OCI-LY7 (cell line): ENCODE measurements at regions not wholly inside any gene's neighbourhood (a gene's known extent, or its start where the extent isn't known, plus 50 kb on each side); places are given as distances from the start of the nearest gene placed in this dataset.
"Not testable (repeated sequence)": the region's sequence is repeated elsewhere in the genome, so short reads cannot be mapped to it uniquely, and the experiment has no call there.

Experiments used
- BruUV-seq: library from RNA; stranded (reverse); fragments of 400-500 nt; replicated peaks from 2 replicates; lab custom pipeline; 2021; lab: Mats Ljungman, UMichigan
- CTCF ChIA-PET: fragments of 300-600 bp; sonication (Branson Sonifier 250); formaldehyde crosslinking; loops from one replicate; lab custom pipeline; 2022; ENCODE audit warnings: antibody characterized with exemption; ENCODE audit not compliant: unreplicated experiment; lab: Charles Lee
- POLR2A ChIA-PET: fragments of 300-600 bp; sonication (Branson Sonifier 250); formaldehyde crosslinking; loops from one replicate; lab custom pipeline; 2022; ENCODE audit warnings: antibody characterized with exemption; lab: Charles Lee
- DNase-seq: peaks from one replicate; pipeline ENCODE4 v3.0.0-alpha.2; 2015; ENCODE audit warnings: low spot score
- H2AFZ ChIP-seq: fragments of 200-600 bp; sonication (generic), shearing (Covaris generic); 2 replicates; pipeline ENCODE4 v1.6.1; 2014; ENCODE audit warnings: mild to moderate bottlenecking, antibody characterized with exemption, low read length, moderate library complexity
- H3K27ac ChIP-seq: fragments of 200-600 bp; sonication (generic); 2 replicates; pipeline ENCODE4 v1.5.1; 2014; ENCODE audit warnings: mixed run types, low read depth, mild to moderate bottlenecking, moderate library complexity, low read length, inconsistent platforms; ENCODE audit not compliant: poor library complexity, severe bottlenecking
- H3K36me3 ChIP-seq: fragments of 200-600 bp; sonication (generic); 2 replicates; pipeline ENCODE4 v1.6.1; 2014; ENCODE audit warnings: mild to moderate bottlenecking, antibody characterized with exemption, low read length, moderate library complexity, mixed read lengths; ENCODE audit not compliant: insufficient read depth
- H3K4me1 ChIP-seq: fragments of 200-600 bp; sonication (generic); 2 replicates; pipeline ENCODE4 v1.5.1; 2014; ENCODE audit warnings: mild to moderate bottlenecking, low read length; ENCODE audit not compliant: insufficient read depth, poor library complexity, severe bottlenecking
- H3K4me2 ChIP-seq: fragments of 200-600 bp; sonication (generic); 2 replicates; pipeline ENCODE4 v1.6.1; 2014; ENCODE audit warnings: mild to moderate bottlenecking, low read length
- H3K4me3 ChIP-seq: fragments of 200-600 bp; sonication (generic); 2 replicates; pipeline ENCODE4 v1.5.1; 2014; ENCODE audit warnings: mild to moderate bottlenecking, low read depth, low read length; ENCODE audit not compliant: poor library complexity, severe bottlenecking
- H3K79me2 ChIP-seq: fragments of 200-600 bp; sonication (generic); 2 replicates; pipeline ENCODE4 v1.6.1; 2016; ENCODE audit warnings: low read depth, mild to moderate bottlenecking, low read length, moderate library complexity, mixed read lengths; ENCODE audit not compliant: insufficient read depth
- H3K9me2 ChIP-seq: fragments of 200-600 bp; sonication (generic); 2 replicates; pipeline ENCODE4 v1.6.1; 2016; ENCODE audit warnings: mild to moderate bottlenecking, low read length, mixed read lengths; ENCODE audit not compliant: insufficient read depth
- H3K9me3 ChIP-seq: fragments of 200-600 bp; sonication (generic); 2 replicates; pipeline ENCODE4 v1.6.1; 2014; ENCODE audit warnings: mild to moderate bottlenecking, mixed run types, low read length, mixed read lengths
- H4K20me1 ChIP-seq: fragments of 200-600 bp; sonication (generic); 2 replicates; pipeline ENCODE4 v1.6.1; 2014; ENCODE audit warnings: mild to moderate bottlenecking, antibody characterized with exemption, low read length, moderate library complexity, mixed read lengths; ENCODE audit not compliant: insufficient read depth
- CTCF ChIP-seq: fragments of 200-600 bp; sonication (generic); conservative IDR thresholded peaks from 2 replicates; pipeline ENCODE4 v1.5.1; 2014; ENCODE audit warnings: mild to moderate bottlenecking, antibody characterized with exemption, low read length, moderate library complexity, mixed read lengths
- EZH2phosphoT487 ChIP-seq: fragments of 200-600 bp; sonication (generic); IDR thresholded peaks from 2 replicates; pipeline ENCODE4 v1.6.1; 2018; ENCODE audit warnings: low read depth, borderline replicate concordance, mild to moderate bottlenecking, mixed run types, antibody characterized with exemption, low read length, moderate library complexity, mixed read lengths
- intact Hi-C: fragments of 100-400 bp; cut with micrococcal nuclease; formaldehyde crosslinking; loops from one replicate; pipeline ENCODE4 v1.10.0; 2022; ENCODE audit not compliant: unreplicated experiment

GRCh38 chr14:40955131-40955505 is 651.6 kb upstream of the LRFN5 start:
- Histone ChIP-seq H3K27ac (no peak overlapping the region), H3K9me2 (no peaks in the 10 kb centered on the region), H3K79me2 (no peaks in the 10 kb centered on the region), H3K36me3 (no peaks in the 10 kb centered on the region), H3K9me3 (0 out of 2 replicates have a peak, but pooled peaks cover 4% of the 10 kb centered on the region), H3K4me2 (no peak overlapping the region), H3K4me1 (no peaks in the 10 kb centered on the region), H4K20me1 (no peaks in the 10 kb centered on the region), H3K4me3 (no peak overlapping the region), H2AFZ (no peak overlapping the region)
- no TSS peak for BruUV-seq
- intact Hi-C loops = no loop called here
- CTCF ChIA-PET = no interaction called here
- TF ChIP-seq EZH2phosphoT487 (no peak), CTCF (no peak)
- DNase-seq = no peak
- POLR2A ChIA-PET = no interaction called here

DNA sequence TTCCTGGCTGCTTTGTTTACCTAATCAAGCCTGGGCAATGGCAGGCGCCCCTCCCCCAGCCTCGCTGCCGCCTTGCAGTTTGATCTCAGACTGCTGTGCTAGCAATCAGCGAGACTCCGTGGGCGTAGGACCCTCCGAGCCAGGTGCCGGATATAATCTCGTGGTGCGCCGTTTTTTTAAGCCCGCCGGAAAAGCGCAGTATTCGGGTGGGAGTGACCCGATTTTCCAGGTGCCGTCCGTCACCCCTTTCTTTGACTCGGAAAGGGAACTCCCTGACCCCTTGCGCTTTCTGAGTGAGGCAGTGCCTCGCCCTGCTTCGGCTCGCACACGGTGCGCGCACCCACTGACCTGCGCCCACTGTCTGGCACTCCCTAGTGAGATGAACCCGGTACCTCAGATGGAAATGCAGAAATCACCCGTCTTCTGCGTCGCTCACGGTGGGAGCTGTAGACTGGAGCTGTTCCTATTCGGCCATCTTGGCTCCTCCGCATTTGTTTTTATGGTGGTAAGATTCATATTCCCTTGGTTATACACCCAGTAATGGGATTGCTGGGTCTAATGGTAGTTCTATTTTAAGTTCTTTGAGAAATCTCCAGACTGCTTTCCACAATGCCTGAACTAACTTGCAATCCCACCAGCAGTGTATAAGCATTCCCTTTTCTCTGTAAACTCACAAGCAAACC is 652.1 kb upstream of the LRFN5 start:
- H3K4me1 ChIP-seq, H3K79me2 ChIP-seq, CTCF ChIA-PET, BruUV-seq, H3K27ac ChIP-seq, H4K20me1 ChIP-seq, DNase-seq, H3K36me3 ChIP-seq, H3K9me3 ChIP-seq, POLR2A ChIA-PET, H2AFZ ChIP-seq, H3K9me2 ChIP-seq, H3K4me3 ChIP-seq, H3K4me2 ChIP-seq, intact Hi-C loops: not testable (repeated sequence)

DNA sequence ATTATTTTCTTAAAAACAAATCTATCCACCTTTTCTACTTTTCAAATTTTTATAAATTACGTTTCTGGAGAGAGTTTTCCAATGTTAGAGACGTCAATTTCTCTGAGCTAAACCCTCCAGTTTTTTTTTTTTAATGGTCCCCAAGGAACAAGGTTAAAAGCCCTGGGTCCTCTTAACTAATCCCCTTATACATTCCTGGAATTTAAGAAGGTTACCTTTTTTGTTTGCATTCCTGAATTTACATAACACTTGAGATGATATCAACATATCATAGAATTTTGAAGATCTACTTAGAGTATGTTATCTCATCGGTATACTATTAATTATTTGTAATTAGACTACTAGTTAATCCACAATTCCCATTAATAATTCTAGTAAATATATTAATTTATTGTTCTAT is 662.2 kb upstream of the LRFN5 start:
- Histone ChIP-seq H3K4me3 (no peak overlapping the region), H3K36me3 (no peaks in the 10 kb centered on the region), H2AFZ (no peak overlapping the region), H3K79me2 (no peaks in the 10 kb centered on the region), H3K9me2 (no peaks in the 10 kb centered on the region), H3K9me3 (no peaks in the 10 kb centered on the region), H4K20me1 (no peaks in the 10 kb centered on the region), H3K27ac (no peak overlapping the region), H3K4me2 (no peak overlapping the region), H3K4me1 (no peaks in the 10 kb centered on the region)
- POLR2A ChIA-PET = interaction anchor here (0.8 kb wide), 1 partner anchor 507 kb away, joined by 3 read pairs; no protein-coding TSS in a partner anchor
- CTCF ChIA-PET = no interaction called here
- TF ChIP-seq EZH2phosphoT487 (no peak), CTCF (no peak)
- no peak for DNase-seq
- no TSS peak for BruUV-seq
- intact Hi-C loops = no loop called here
